Nucleus accumbens (tissue), 56 donors: ENCODE measurements at regions not wholly inside any gene's neighbourhood (a gene's known extent, or its start where the extent isn't known, plus 50 kb on each side); places are given as distances from the start of the nearest gene placed in this dataset.

Source experiments
- DNase-seq, 56 donors: peaks; one replicate each; lab custom pipeline; 2025; lab: John Stamatoyannopoulos, UW

- no peak for DNase-seq
These were observed 782.4 kb upstream of the WWC1 start for GRCh38 chr5:167509076-167509475.

GRCh38 chr5:167511276-167511675, 780.2 kb upstream of the WWC1 start:
- DNase-seq, result no peak

GRCh38 chr5:167512111-167512510, 779.3 kb upstream of the WWC1 start:
- no peak for DNase-seq

GRCh38 chr5:167513381-167513780, 778.1 kb upstream of the WWC1 start:
- no peak for DNase-seq

GRCh38 chr5:167514461-167514860, 777.0 kb upstream of the WWC1 start:
- DNase-seq, result no peak

GRCh38 chr5:167525004-167525403, 766.4 kb upstream of the WWC1 start:
- no peak for DNase-seq

GRCh38 chr5:167528651-167529050, 762.8 kb upstream of the WWC1 start:
- no peak for DNase-seq

GRCh38 chr5:167530548-167530947, 760.9 kb upstream of the WWC1 start:
- no peak for DNase-seq

- no peak for DNase-seq
These were observed 757.3 kb upstream of the WWC1 start for GRCh38 chr5:167533814-167534795.

GRCh38 chr5:167539747-167540146, 751.7 kb upstream of the WWC1 start:
- DNase-seq, result no peak

- DNase-seq, result no peak
These were observed 745.2 kb upstream of the WWC1 start for GRCh38 chr5:167546270-167546669.

GRCh38 chr5:167552356-167552755, 739.1 kb upstream of the WWC1 start:
- no peak for DNase-seq

- no peak for DNase-seq
These were observed 737.9 kb upstream of the WWC1 start for GRCh38 chr5:167553511-167553910.

- DNase-seq, result no peak
These were observed 736.7 kb upstream of the WWC1 start for GRCh38 chr5:167554564-167555290.

- no peak for DNase-seq
These were observed 735.8 kb upstream of the WWC1 start for GRCh38 chr5:167555565-167556166.

GRCh38 chr5:167557359-167557758, 734.1 kb upstream of the WWC1 start:
- no peak for DNase-seq

- no peak for DNase-seq
These were observed 729.6 kb upstream of the WWC1 start for GRCh38 chr5:167561796-167562195.

GRCh38 chr5:167564275-167564674, 727.2 kb upstream of the WWC1 start:
- DNase-seq, result no peak

- DNase-seq, result no peak
These were observed 726.1 kb upstream of the WWC1 start for GRCh38 chr5:167565189-167565954.

GRCh38 chr5:167570431-167570830, 721.0 kb upstream of the WWC1 start:
- DNase-seq, result no peak

- no peak for DNase-seq
These were observed 719.6 kb upstream of the WWC1 start for GRCh38 chr5:167571824-167572223.
